ENCODE measurements at regions not wholly inside any gene's neighbourhood (a gene's known extent, or its start where the extent isn't known, plus 50 kb on each side); places are given as distances from the start of the nearest gene placed in this dataset.

DNA sequence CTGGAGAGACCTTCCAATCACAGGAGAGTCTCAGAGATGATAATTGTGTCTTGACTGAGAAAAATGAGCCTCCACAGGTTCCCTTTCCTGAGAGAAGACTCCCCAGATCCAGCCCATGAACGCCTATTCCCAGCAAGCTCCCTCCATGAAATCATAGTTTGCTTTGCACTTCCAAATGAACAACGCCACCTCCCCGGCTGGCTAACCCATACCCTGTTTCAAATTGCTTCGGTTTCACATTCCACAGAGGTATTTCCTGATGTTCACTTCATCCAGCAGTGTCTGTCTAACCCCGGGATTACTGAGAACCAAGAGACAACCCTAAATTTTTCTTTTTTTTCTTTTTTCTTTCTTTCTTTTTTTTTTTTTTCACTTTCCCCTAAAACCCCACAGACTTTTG is 124.1 kb upstream of the RFLNA start:
- TF ChIP-seq, protein P1, sequence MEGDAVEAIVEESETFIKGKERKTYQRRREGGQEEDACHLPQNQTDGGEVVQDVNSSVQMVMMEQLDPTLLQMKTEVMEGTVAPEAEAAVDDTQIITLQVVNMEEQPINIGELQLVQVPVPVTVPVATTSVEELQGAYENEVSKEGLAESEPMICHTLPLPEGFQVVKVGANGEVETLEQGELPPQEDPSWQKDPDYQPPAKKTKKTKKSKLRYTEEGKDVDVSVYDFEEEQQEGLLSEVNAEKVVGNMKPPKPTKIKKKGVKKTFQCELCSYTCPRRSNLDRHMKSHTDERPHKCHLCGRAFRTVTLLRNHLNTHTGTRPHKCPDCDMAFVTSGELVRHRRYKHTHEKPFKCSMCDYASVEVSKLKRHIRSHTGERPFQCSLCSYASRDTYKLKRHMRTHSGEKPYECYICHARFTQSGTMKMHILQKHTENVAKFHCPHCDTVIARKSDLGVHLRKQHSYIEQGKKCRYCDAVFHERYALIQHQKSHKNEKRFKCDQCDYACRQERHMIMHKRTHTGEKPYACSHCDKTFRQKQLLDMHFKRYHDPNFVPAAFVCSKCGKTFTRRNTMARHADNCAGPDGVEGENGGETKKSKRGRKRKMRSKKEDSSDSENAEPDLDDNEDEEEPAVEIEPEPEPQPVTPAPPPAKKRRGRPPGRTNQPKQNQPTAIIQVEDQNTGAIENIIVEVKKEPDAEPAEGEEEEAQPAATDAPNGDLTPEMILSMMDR (IDR thresholded peaks at IDR 0.05), result no peak
- Histone ChIP-seq H3K4me1 (no peaks in the 10 kb centered on the region), H3K27me3 (peaks cover 0 to 4% of the 10 kb centered on the region in 2 donors), H3K4me3 (no peak overlapping the region), H3K36me3 (no peaks in the 10 kb centered on the region), H3K9me3 (no peaks in the 10 kb centered on the region), H3K27ac (no peak overlapping the region)
- no peak for DNase-seq
- intact Hi-C loops (cut with DNase I; ENCODE audit: low total_unique reads), result no loop called here

- no peaks in the 10 kb centered on the region for H3K4me1 ChIP-seq
- no peak overlapping the region for H3K4me3 ChIP-seq
- H3K27me3 ChIP-seq, result peaks cover 0 to 4% of the 10 kb centered on the region in 2 donors
- TF ChIP-seq, protein P1 (IDR thresholded peaks at IDR 0.05), result no peak
- DNase-seq, result no peak
- H3K27ac ChIP-seq, result no peak overlapping the region
- intact Hi-C loops (cut with DNase I; ENCODE audit: low total_unique reads), result no loop called here
- H3K9me3 ChIP-seq, result no peaks in the 10 kb centered on the region
- H3K36me3 ChIP-seq, result no peaks in the 10 kb centered on the region
These were observed 123.5 kb upstream of the RFLNA start for GRCh38 chr12:124171231-124171979.

GRCh38 chr12:124172636-124173035 is 122.3 kb upstream of the RFLNA start:
- no peak for DNase-seq
- H3K4me1 ChIP-seq, result no peaks in the 10 kb centered on the region
- H3K4me3 ChIP-seq, result no peak overlapping the region
- TF ChIP-seq, protein P1 (IDR thresholded peaks at IDR 0.05), result no peak
- H3K27me3 ChIP-seq, result peaks cover 0 to 4% of the 10 kb centered on the region in 2 donors
- no peaks in the 10 kb centered on the region for H3K36me3 ChIP-seq
- H3K27ac ChIP-seq, result no peak overlapping the region
- H3K9me3 ChIP-seq, result no peaks in the 10 kb centered on the region
- intact Hi-C loops (cut with DNase I; ENCODE audit: low total_unique reads), result no loop called here

DNA sequence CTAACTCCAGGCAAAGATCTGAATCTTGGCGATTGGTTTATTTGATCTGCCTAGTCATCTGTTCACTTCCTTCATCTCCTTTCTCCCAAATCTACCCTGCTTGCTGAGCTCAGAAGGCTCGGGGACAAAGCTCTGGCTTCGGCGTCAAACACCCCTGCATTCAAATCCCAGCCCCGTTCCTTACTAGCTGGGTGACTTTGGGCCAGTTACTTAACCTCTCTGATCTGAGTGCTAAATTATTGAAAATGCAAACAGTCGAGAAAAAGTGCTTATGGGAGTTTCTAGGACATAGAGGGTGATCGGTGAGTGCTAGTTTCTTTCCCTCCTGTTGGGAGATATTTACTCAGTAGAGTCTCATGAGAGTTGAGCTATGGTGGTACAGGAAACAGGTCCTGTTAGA is 121.2 kb upstream of the RFLNA start:
- TF ChIP-seq, protein P1 (IDR thresholded peaks at IDR 0.05), result no peak
- no peak overlapping the region for H3K4me3 ChIP-seq
- DNase-seq, result no peak
- intact Hi-C loops (cut with DNase I; ENCODE audit: low total_unique reads), result no loop called here
- peaks cover 0 to 4% of the 10 kb centered on the region in 2 donors for H3K27me3 ChIP-seq
- no peak overlapping the region for H3K27ac ChIP-seq
- no peaks in the 10 kb centered on the region for H3K4me1 ChIP-seq
- H3K9me3 ChIP-seq, result no peaks in the 10 kb centered on the region
- H3K36me3 ChIP-seq, result no peaks in the 10 kb centered on the region

DNA sequence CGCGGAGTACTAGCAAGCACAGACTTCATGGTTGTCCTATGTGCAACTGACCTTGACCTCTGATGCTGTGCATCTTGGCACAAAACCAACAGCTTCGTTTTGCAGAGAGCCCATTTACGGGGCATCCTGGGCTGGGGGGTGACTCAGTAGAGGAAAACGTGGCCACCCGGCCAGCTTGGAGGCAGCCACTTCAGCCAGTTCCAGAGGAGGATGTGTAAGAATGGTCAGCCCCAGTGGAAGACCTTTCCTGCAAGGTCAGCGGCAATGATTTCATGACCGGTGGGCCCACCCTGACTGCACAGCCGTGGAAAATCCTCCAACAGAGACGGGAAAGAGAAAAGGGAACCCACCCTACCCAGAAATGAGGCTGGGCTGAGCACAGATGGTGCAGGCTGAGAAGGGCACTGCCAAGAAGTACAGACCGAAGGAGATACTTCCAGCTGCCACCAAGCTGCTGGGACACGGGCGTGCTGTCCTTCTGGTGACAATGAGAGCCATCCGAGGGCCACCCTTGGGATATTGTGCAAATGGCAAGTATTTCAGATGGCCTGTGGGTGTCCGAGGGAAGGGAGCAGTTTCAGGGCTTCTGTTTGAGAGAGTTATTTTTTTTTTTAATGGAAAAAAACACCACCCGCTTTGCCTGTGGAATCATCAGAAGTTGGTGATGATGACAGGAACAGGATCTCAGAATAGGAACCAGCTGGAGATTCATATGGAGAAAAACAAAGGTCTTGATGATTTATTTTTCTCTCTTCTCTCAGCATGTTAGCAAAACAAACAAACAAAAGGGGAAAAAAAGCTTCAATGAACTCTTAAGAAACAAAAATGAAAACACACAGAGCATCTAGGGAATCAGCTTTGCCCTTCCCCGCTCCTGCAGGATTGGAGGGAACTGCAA is 120.2 kb upstream of the RFLNA start:
- Histone ChIP-seq H3K27ac (no peak overlapping the region), H3K36me3 (no peaks in the 10 kb centered on the region), H3K9me3 (no peaks in the 10 kb centered on the region), H3K27me3 (peaks cover 0 to 4% of the 10 kb centered on the region in 2 donors), H3K4me1 (no peaks in the 10 kb centered on the region), H3K4me3 (no peak overlapping the region)
- intact Hi-C loops (cut with DNase I; ENCODE audit: low total_unique reads), result no loop called here
- DNase-seq, result no peak
- TF ChIP-seq, protein P1 (IDR thresholded peaks at IDR 0.05), result no peak
